T-helper 1 cell treated with Interleukin-12 subunit alpha and Interleukin-12 subunit beta and Interleukin-4 antibody, amounts not matched to agents 30 μg/mL and 1 μg/mL, for 36 hours (primary cell): ENCODE measurements at regions not wholly inside any gene's neighbourhood (a gene's known extent, or its start where the extent isn't known, plus 50 kb on each side); places are given as distances from the start of the nearest gene placed in this dataset.

ENCODE experiments used
- H3K27ac Mint-ChIP-seq: one replicate; pipeline ENCODE4 v1.8.0; 2021; ENCODE audit warnings: mild to moderate bottlenecking, mixed read lengths
- H3K27me3 Mint-ChIP-seq: one replicate; pipeline ENCODE4 v1.8.0; 2021; ENCODE audit warnings: low read depth, mixed read lengths
- H3K36me3 Mint-ChIP-seq: one replicate; pipeline ENCODE4 v1.8.0; 2021; ENCODE audit warnings: low read depth, mixed read lengths
- H3K4me1 Mint-ChIP-seq: one replicate; pipeline ENCODE4 v1.8.0; 2021; ENCODE audit warnings: low read depth, mixed read lengths
- H3K4me3 Mint-ChIP-seq: one replicate; pipeline ENCODE4 v1.8.0; 2021; ENCODE audit warnings: mild to moderate bottlenecking, moderate library complexity, mixed read lengths
- H3K9me3 Mint-ChIP-seq: one replicate; pipeline ENCODE4 v1.8.0; 2021; ENCODE audit warnings: mixed read lengths

DNA sequence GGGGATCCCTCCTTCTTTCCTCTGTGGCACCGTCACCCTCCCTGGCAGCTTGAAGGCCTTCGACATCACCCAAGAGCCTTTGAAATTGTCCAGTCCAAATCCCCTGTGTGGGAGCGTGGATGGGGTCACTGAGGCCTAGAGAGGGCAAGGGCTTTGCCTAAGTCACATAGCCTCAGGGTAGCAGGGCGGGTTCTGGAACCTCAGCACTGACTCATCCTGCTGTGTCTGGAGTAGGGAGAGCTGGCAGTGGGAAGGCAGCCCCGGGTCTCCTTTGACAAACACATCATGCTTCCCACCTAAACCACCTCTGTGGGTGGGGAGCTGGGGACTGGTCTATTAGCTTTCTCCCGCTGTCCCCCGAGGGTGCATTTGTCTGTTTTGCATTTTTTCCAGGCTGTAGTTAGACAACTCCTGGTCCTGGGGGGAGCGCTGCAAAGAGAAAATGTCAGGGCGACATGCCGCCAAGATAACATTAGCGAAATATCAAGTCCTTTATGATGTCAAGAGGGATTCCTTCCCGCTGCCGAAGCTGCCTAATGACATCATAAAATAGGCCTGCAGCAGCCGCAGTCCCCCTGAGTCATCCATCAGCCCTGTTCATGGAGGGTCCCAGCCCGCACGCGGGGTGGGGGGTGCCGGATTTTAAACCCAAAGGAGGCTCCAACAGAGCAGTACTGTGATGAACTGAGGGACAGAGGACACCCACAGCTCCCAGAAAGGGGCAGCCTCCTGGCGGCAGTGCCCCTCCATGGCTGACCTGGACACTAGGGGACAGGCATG, 77.0 kb upstream of the POU3F1 start:
- H3K36me3 Mint-ChIP-seq, result no peaks in the 10 kb centered on the region
- H3K9me3 Mint-ChIP-seq, result no peaks in the 10 kb centered on the region
- no peaks in the 10 kb centered on the region for H3K27me3 Mint-ChIP-seq
- H3K27ac Mint-ChIP-seq, result no peak overlapping the region
- no peak overlapping the region for H3K4me3 Mint-ChIP-seq
- H3K4me1 Mint-ChIP-seq, result no peaks in the 10 kb centered on the region

DNA sequence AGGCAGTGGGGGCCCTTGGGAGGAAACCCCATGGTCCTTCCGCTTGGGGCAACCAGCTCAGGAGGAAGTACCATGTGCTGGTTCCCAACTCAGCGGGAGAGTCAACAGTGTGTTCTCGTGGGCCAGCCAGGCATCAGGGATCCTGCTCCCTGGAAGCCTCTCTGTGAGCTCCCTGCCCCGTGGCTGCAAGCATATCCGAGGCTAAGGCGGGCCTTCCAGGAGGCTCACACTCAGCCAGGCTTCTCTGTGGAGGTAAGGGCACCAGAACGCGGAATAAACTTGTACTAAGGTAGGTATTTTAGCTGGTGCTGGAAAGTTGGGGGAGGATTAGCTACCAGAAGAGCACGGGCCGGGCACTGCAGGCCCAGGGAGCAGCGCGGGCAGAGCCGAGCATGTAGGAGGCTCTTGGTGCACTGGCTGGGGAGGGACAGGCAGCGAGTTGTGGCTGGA, 74.7 kb upstream of the POU3F1 start:
- Mint-ChIP-seq H3K4me3 (no peak overlapping the region), H3K9me3 (no peaks in the 10 kb centered on the region), H3K36me3 (no peaks in the 10 kb centered on the region), H3K27ac (no peak overlapping the region), H3K4me1 (no peaks in the 10 kb centered on the region), H3K27me3 (no peaks in the 10 kb centered on the region)

GRCh38 chr1:38120552-38121230, 74.1 kb upstream of the POU3F1 start:
- Mint-ChIP-seq H3K4me3 (no peak overlapping the region), H3K27me3 (no peaks in the 10 kb centered on the region), H3K9me3 (no peaks in the 10 kb centered on the region), H3K27ac (no peak overlapping the region), H3K4me1 (no peaks in the 10 kb centered on the region), H3K36me3 (no peaks in the 10 kb centered on the region)

GRCh38 chr1:38118976-38119375, 72.4 kb upstream of the POU3F1 start:
- Mint-ChIP-seq H3K9me3 (no peaks in the 10 kb centered on the region), H3K4me1 (no peaks in the 10 kb centered on the region), H3K27me3 (no peaks in the 10 kb centered on the region), H3K36me3 (no peaks in the 10 kb centered on the region), H3K27ac (no peak overlapping the region), H3K4me3 (no peak overlapping the region)

DNA sequence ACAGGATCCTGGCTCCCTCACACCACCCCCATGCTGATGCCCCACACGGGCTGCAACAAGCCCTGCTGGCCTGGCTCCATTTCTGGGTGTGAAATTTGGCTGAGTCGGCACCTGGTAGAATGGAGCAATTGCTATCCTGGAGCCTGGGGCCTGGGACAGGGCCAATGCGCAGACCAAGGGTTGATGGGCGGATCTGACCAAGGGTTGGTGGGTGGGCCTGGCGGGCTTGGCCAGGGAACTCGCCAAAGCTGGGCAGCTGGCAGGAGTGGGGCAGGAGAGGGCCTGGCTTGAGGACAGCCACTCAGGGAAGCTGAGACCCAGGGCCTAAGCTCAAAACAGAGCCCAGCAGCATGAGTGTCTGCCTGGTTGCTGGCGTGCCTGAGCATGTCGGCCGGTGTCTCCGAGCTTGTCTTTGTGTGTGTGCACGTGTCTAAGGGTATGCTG, 70.9 kb upstream of the POU3F1 start:
- no peaks in the 10 kb centered on the region for H3K9me3 Mint-ChIP-seq
- H3K4me1 Mint-ChIP-seq, result no peaks in the 10 kb centered on the region
- H3K4me3 Mint-ChIP-seq, result no peak overlapping the region
- no peaks in the 10 kb centered on the region for H3K36me3 Mint-ChIP-seq
- H3K27ac Mint-ChIP-seq, result no peak overlapping the region
- H3K27me3 Mint-ChIP-seq, result no peaks in the 10 kb centered on the region

DNA sequence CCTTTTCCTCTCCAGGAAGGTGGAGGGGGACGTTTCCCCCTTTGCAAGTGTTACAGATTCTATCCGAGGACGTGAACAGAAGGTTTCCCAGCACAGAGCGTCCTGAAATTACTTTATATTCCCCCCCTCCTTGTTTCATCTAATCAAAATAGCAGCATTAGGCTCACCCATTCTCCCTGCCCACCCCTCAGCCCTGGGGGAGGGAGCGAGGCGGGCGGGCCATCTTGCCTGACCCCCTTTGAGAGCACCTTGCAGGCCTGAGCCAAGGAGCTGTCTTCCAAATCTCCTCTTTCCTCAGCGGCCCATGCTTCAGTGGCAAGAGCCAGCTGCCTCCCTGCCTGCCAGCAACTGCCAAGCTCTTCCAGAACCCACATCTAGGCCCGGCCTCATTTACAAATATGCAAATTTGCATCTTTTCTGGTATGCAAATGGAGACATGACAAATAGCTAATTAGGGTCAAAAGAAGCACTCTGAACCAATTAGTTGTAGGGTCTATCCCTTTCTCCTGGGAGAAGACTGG, 69.1 kb upstream of the POU3F1 start:
- H3K27ac Mint-ChIP-seq, result no peak overlapping the region
- H3K9me3 Mint-ChIP-seq, result no peaks in the 10 kb centered on the region
- H3K4me1 Mint-ChIP-seq, result no peaks in the 10 kb centered on the region
- H3K27me3 Mint-ChIP-seq, result no peaks in the 10 kb centered on the region
- no peaks in the 10 kb centered on the region for H3K36me3 Mint-ChIP-seq
- no peak overlapping the region for H3K4me3 Mint-ChIP-seq

DNA sequence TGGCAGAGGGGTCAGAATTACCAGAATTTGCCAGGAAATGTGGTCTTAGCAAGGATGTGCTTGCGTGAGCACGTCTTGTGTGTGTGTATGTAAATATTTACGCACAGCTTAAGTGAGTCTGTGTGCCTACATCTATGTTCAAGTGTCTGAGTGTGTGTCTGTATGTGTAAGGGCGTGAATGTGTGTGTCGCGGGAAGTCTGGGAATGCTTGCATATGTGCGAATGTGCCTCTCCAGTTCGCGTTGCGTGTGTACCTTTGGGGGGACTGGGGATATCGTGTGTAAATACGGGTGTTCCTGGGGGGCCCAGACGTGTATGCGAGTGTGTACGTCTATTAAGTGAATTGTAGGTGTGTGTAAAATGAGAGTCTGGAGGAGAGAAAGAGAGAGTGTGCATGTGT, 68.6 kb upstream of the POU3F1 start:
- no peaks in the 10 kb centered on the region for H3K4me1 Mint-ChIP-seq
- H3K27me3 Mint-ChIP-seq, result no peaks in the 10 kb centered on the region
- H3K4me3 Mint-ChIP-seq, result no peak overlapping the region
- no peaks in the 10 kb centered on the region for H3K36me3 Mint-ChIP-seq
- H3K9me3 Mint-ChIP-seq, result no peaks in the 10 kb centered on the region
- H3K27ac Mint-ChIP-seq, result no peak overlapping the region

DNA sequence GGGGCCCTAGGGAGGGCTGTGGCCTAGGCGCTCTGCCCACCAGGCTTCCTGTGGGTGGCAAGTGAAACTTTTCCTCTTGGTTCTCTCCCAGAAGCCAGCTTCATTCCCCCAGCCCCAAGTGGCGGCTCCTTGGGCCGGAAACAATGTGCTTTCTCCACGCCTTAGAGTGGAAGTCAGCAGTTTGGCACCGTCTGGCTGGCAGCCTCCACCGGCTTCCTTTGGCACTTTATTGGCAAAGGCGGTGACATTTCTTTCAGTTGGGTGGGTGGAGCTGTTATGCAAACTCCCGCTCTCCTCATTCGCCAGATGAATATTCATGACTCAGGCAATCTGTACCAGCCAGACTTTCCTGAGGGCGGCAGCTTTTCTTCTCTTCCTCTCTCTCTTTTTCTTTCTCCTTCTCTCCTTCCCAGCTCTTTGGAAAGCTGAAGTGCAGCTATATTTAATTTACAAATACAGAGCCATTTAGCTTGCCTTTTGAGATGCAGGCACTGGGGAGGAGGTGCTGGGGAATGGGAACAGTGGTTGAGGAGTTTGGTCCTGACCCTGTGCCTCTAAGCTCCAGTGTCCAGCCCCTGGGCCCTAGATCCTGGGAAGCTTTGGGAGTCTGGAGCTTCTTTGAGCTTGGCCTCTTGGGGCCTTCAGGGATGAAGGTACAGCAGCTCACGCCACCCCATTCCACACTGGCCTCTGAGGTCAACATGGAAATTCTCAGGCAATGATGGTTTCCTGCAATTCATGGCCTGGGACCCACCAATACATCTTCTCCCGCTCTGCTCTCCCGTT, 67.8 kb upstream of the POU3F1 start:
- Mint-ChIP-seq H3K27me3 (peaks cover 3% of the 10 kb centered on the region), H3K4me3 (no peak overlapping the region), H3K9me3 (no peaks in the 10 kb centered on the region), H3K27ac (no peak overlapping the region), H3K36me3 (no peaks in the 10 kb centered on the region), H3K4me1 (no peaks in the 10 kb centered on the region)

DNA sequence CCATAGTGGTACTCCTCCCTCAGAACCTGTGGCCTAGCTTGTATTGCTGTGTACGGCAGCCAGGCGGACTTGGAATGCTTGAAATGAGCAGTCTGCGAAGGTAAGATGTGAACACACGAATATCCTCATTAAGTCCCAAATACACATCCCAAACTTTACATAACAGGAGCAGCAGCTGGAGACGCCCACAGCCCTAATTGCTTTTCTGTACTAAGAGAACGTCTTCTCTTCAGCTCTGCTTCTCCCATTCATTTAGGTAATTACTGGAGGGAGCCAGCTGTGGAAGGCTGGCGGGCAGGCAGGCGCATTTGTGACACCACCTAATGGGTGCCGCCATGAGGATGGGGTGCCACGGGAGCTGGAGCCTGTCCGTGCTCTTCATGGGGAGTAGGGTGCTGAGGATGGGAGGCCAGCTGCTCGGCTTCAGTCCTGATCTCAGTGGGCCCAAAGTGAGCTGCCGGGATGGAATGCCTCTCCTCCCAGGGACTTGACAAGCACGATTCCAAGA, 66.6 kb upstream of the POU3F1 start:
- no peaks in the 10 kb centered on the region for H3K4me1 Mint-ChIP-seq
- no peaks in the 10 kb centered on the region for H3K9me3 Mint-ChIP-seq
- no peak overlapping the region for H3K27ac Mint-ChIP-seq
- no peaks in the 10 kb centered on the region for H3K36me3 Mint-ChIP-seq
- peaks cover 8% of the 10 kb centered on the region for H3K27me3 Mint-ChIP-seq
- H3K4me3 Mint-ChIP-seq, result no peak overlapping the region

DNA sequence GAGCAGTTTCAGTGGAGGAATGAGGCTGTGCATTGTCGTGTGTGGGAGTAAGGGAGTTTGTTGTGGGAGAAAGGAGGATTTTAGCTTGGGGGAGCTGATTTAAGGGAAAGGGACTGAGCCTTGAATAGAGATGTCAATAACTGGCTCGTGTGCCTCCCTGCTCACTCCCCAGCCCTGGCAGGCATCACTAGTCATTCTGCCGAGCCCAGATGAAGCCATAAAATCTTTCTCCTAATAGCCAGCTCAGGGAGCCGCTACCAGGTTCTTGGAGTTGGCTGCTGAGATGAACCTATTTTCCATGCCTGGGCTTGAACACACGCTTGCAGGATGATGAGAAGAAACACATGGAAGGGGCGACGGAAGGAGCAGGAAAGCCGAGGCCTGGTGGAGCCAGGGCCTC, 65.0 kb upstream of the POU3F1 start:
- Mint-ChIP-seq H3K27me3 (peaks cover 15% of the 10 kb centered on the region), H3K9me3 (no peaks in the 10 kb centered on the region), H3K36me3 (no peaks in the 10 kb centered on the region), H3K4me1 (no peaks in the 10 kb centered on the region), H3K27ac (no peak overlapping the region), H3K4me3 (no peak overlapping the region)

DNA sequence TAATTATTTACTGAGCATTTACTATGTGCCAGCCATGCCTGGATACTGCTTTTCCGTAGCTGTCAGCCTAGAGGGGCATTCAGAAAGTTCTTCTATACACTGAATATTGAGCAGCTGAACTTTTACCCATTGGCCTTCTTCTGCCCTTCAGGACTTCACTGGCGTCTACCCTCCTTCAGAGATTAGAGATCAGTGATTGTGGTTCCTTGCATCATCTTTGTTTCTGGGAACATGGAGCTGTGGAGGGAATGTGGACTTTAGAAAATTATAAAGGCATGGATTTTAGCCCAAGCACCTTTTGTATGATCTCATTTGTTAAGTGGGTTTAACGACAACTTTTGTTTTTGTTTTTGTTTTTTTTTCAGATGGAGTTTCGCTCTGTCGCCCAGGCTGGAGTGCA, 58.7 kb upstream of the POU3F1 start:
- no peaks in the 10 kb centered on the region for H3K9me3 Mint-ChIP-seq
- H3K27me3 Mint-ChIP-seq, result peaks cover 30% of the 10 kb centered on the region
- no peak overlapping the region for H3K4me3 Mint-ChIP-seq
- H3K4me1 Mint-ChIP-seq, result no peaks in the 10 kb centered on the region
- no peaks in the 10 kb centered on the region for H3K36me3 Mint-ChIP-seq
- no peak overlapping the region for H3K27ac Mint-ChIP-seq

DNA sequence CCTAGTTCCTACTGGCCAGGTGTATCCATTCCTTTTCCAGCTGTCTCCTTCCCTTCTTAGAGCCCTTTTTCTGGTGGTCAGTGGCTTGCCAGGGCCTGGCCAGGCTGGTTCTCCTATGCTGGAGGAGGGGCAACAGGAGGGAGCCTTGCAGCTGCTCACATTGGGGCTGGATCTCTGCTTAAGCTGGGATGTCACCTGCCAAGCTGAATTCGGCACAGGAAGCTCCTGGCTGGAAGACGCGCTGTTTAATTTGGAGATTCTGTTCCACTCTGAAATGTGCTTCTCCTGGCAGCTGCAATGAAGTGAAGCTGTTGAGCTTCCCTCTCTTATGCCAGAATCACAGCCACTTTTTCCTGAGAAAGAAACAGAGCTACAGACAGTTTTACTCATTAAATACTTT, 56.0 kb upstream of the POU3F1 start:
- H3K27me3 Mint-ChIP-seq, result peaks cover 17% of the 10 kb centered on the region
- H3K9me3 Mint-ChIP-seq, result no peaks in the 10 kb centered on the region
- no peak overlapping the region for H3K4me3 Mint-ChIP-seq
- H3K36me3 Mint-ChIP-seq, result no peaks in the 10 kb centered on the region
- no peaks in the 10 kb centered on the region for H3K4me1 Mint-ChIP-seq
- H3K27ac Mint-ChIP-seq, result no peak overlapping the region

- H3K4me1 Mint-ChIP-seq, result no peaks in the 10 kb centered on the region
- H3K4me3 Mint-ChIP-seq, result no peak overlapping the region
These were observed 54.6 kb upstream of the POU3F1 start for GRCh38 chr1:38101037-38101785.

More at GRCh38 chr1:38101037-38101785, 54.6 kb upstream of the POU3F1 start:
- Mint-ChIP-seq H3K9me3 (no peaks in the 10 kb centered on the region), H3K36me3 (no peaks in the 10 kb centered on the region), H3K27ac (no peak overlapping the region), H3K27me3 (peaks cover 15% of the 10 kb centered on the region)
